NCI-H2029 (cell line): ENCODE measurements at regions not wholly inside any gene's neighbourhood (a gene's known extent, or its start where the extent isn't known, plus 50 kb on each side); places are given as distances from the start of the nearest gene placed in this dataset.

Source experiments
- DNase-seq: peaks from one replicate; lab custom pipeline; 2025; lab: John Stamatoyannopoulos, UW

DNA sequence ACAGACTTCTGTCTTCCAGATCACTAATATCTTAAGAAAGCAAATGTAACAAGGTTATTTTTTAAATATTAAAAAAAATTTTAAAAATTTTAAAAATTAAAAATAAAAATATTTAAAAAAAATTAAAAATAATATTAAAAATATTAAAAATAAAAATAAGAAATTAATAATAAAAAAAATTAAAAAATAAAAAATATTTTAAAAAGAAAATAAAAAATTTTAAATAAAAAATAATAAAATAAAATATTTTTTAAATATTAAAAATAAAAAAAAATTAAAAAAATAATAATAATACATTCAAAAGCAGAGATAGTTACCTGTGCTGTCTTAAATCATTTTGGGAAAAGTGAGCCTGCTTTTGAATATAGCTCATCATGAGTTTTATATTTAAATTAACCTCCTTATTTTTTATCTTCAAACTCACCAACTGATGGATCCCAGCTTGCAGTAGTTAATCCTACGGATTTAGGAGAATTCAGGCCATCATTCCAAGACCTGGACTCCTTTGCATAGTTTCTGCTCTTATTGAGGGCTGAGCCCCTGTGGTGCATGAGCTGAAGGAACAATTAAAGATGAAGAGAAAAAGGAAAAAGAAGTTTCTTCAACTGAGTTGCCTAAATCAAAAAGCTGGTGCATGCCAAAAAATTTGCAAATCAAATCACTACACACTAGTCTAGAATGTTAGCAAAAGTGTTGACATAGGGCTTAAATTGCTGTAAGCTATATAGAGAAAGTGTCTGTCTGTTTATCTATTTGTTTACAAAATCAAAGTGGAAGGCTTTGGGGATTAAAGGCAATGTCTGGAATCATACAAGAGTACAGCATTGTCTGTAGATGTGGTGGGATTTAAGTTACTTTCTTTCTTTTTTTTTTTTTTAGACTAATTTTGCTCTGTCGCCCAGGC, 50.5 kb upstream of the ZNF438 start:
- DNase-seq: no peak

DNA sequence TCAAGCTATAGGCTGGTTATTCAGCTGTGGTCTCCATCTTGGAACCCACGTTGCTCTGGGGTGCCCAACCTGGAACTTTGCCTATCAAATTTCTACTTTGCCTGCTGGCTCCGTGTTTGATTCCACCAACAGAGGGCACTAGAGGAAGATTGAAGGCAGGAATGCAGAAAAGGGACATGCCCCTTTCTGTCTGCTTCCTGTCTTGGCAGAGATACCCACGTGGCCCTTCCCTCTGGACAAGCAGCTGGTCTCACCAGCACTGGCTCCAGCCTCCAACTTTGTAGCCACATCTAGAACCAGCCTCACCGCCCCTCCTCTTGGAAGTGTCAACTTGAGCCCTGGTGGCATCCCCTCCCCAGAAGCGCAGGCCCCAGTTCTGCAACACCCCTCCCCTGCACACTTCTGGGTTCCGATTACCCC, 52.1 kb upstream of the ZNF438 start:
- peak; percentile 58 for DNase-seq

DNA sequence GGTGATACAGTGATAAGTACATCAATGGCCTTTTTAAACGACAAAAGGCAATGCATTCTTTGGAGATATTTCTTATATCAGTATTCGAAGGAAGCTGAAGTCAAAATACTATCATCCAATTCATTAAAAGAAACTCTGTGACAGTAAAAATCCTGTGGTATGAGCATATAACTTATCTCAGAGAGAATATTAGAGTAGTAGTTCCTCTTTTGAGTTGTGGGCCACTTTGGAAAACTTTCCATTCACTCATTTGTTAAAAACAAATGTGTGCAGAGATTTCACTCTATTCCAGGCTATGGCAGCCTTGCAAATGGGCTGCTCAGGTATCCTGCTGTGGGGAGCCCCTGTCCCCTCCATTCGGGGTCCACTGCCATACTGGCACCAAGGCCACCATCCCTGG, 55.3 kb upstream of the ZNF438 start:
- DNase-seq: no peak

DNA sequence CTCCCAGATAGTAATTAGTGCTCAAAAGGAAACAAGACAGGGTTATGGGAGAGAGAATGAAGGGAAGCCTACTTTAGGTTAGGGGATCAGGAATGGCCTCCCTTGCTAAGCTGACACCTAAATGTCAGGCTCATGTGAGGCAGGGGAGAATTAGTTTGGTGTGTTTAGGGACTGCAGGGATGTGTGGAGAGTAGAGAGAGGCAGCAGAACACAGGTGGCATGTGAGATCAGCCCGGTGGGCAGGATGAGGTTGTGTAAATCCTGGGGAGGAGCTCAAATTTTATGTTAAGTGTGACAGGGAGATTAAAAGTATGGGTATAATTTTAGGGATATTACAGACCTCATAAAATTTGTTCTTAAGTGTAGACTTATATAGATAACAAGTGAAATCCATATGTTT, 56.2 kb upstream of the ZNF438 start:
- no peak for DNase-seq

DNA sequence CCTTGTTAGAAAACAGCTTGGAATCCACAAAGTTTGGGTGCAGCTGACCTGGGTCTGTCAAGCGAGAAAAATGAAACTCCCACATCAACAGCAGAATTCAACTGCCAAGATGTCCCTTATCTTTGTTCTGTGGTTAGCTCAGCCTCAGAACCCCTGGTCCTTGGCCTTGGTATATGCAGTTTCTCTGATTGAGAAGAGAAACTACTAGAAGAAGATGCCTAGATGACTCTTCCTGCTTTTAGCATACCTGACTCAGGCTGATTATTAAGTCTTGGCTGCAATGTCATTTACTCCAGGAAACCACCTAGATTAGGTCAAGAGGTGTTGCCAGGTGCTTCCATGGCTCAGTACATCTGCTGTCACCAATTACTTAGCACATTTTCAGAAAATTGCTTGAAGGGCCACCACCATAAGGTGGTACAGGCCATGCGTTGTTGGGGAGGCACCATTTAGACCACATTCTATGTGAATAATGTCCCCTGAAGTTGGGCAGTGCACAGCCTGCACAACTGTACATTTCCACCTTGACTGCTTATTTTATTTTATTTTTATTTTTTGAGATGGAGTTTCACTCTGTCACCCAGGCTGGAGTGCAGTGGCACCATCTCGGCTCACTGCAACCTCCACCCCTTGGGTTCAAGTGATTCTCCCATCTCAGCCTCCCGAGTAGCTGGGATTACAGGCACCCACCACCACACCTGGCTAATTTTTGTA, 59.4 kb upstream of the ZNF438 start:
- no peak for DNase-seq

DNA sequence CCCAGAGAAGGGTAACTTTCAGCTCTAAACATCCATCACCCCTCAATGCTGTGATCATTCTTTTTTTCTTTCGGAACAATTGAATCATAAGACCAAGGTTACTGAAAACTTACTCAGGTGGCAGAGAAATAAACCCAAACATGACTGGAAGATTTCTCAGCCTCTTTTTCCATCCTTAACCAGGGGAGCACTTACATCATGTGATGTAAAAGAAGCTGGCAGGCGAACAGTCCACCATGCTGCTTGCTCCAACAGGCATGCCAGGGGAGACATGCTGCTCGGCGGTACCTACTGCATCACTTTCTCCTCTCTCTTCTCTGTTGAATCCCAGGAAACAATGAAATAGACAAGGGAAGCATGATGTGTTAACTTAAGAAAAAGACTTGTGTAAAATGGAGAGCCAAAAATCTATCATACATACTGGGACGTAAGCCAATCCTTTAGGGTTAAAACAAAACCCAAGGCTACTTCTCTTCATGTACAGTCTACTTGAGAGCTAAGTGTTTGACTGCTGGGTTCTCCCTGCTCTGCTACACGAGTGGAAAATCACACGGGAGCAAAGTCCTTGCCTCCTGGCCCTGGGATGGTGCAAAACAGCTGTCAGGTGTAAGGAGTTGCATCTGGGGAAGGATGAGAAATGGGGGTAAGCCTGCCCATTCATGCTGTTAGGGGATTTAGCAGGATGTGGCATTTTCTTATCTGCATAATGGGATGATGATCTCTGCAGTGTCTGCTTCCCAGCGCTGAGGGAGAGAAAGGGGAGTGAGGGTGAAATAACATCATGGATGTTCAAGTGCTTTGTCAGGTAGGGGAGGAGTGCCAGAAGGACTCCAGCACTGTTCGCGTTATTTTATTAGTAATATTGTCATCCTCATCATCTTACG, 64.3 kb upstream of the ZNF438 start:
- no peak for DNase-seq

DNA sequence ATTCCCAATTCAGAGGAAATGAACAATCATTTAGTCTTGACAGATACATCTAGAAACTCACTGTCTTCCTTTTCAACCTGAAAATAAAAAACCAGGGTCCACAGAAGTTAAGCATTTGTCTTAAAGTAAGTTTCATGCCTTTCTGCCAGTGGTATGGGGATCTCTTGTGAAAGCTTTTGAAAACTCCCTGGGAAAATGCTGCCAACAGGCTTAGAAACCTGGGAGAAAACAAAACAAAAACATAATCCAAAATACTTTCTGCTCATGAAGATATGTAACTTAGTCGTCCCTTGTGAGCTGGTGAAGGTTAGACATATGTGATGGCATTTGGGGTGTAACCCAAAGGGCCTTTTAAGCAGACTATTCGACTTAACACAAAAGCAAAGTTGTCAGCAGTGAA, 66.4 kb upstream of the ZNF438 start:
- no peak for DNase-seq

DNA sequence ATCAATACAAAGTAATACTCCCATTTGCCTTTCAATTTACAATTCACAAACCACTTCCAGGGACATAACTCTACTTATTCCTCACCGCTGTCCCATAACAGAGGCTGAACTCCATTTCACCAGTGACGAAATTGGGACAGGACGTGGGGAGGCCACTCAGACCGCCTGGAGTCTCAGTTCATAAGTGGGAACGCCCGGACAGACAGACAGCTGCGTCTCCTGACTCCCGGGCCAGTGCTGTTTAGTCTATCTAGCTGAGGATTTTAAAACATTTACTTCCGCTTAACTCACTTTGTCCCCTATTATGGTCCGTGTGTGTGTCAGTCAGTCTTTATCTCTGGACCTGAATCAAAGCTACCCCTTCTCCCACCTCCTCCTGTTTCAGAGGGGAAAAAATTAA, 67.4 kb upstream of the ZNF438 start:
- no peak for DNase-seq

DNA sequence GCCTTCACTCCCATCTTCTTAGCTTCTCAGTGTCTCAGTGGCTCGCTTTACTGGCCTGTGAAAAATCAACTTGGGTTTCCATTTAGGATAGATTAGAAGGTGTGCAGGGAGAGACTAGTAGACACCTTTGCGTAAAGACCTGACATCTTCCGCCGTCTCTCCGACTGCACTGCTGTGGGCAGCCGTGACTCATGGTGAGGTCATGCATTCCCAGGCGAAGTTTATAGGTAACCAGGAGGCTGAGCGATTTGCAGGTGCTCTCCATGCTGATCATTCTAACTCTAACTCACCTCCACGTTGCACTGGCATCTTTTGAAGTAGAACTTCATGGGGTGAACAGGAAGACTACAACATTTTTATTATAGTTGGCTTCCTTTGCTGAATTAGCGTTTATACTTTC, 68.0 kb upstream of the ZNF438 start:
- no peak for DNase-seq

DNA sequence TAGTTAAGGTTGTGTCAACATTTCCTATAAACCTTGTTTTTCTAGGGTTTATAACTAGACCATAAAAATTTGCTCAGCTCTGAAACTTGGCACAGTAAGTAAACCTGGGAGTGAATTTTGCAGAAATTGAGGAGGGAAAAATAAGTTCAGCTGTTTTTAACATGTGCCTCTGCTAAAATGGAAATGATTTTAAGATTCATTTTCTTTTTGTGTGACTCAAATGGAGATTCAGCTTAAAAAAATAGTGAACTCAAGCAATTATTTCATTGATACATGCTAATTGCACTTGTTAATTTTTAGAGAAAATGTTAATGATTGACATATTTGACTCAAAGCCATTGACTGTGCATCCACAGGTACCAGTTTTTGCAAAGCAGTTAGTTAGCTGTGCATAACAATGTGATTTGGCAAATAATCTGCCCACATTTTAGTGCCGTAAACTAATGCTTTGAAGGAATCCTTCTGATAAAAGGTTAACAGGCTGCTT, 68.5 kb upstream of the ZNF438 start:
- DNase-seq: no peak

DNA sequence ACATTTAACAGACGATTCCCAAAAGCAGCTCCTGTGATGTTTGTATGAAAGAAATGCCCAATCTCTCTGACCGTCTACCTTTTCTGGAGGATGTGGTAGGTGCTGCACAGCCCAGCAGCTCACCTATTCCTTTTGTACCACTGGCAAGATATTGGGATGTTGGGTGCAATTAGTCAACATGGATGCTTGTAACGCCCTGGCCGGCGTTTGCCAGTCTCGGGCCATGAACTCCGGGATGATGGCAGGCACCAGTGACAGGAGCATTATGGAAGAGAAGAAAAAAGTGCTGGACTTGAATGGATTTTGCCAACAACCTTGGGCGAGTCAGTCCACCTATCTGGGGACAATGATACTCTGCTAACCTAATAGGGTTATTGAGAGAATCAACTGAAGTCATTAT, 69.0 kb upstream of the ZNF438 start:
- no peak for DNase-seq

DNA sequence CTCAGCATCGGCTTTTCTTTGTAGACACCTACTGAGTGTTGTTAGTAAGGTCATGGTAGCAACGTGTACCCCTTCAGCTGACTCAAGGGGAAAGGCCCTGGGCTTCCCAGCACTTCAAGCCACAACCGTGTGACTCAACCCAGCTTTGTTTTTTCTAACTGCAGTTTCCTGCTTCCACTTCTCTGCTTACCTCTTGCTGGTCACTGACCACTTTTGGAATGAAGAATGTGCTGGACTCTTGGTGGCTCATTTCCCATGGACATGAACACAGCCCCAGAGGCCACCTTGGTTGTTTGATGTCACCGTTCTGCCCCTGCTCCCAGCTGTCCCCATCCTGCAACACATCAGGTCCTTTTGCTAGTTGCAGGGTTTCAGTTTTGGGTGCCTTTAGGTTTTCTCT, 69.5 kb upstream of the ZNF438 start:
- no peak for DNase-seq

DNA sequence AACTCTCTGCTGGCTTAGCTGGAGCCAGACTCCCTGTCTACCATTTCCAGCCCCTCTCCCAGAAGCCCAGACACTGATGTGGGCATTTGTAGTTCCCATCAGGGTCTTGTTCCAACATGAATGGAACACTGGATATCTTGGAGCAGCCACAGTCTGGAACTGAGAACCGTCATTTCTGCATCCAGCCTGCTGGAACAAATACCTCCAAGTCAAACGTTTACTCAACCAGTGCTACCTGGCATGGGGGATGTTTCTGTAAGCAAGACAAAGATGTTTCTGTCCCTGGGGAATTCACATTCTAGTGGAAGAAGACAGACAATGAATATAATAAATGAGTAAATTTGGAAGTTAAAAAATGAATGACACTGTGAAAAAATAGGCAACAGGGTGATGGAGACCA, 70.8 kb upstream of the ZNF438 start:
- no peak for DNase-seq

DNA sequence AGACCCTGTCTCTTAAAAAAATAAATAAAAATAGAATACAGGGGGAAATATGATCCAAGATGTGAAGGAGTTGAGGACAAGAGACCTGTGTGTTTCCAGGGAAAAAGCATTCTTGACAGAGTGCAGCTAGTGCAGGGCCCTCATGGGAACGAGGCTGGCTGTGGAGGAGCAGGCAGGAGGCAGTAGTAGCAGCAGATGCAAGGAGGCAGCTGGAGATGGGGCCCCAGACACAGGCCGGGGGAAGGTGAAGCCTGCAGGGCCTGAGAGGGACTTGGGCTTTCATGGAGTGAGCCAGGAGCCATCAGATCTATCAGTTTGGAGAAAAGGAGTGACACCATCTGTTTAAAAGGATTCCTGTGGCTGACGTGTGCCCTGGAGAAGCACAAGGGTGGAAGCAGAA, 71.4 kb upstream of the ZNF438 start:
- DNase-seq: no peak

DNA sequence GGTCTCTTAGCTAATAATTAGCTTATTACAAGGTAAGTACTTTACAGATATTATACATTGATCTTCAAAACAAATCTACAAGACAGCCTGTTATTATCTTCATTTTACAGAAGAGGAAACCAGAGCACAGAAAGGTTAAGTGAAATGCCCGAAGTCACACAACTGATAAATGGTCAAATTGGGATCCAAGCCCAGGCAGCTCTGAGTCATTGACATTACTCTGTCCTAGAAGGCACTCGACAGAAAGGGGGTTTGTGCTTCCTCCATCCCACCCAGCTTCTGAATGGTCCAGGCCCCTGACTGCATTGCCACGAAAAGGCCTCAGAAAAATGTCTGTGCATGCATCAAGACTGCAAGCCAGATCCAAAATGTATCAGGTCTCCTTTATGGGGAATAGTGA, 81.3 kb upstream of the ZNF438 start:
- DNase-seq: no peak

DNA sequence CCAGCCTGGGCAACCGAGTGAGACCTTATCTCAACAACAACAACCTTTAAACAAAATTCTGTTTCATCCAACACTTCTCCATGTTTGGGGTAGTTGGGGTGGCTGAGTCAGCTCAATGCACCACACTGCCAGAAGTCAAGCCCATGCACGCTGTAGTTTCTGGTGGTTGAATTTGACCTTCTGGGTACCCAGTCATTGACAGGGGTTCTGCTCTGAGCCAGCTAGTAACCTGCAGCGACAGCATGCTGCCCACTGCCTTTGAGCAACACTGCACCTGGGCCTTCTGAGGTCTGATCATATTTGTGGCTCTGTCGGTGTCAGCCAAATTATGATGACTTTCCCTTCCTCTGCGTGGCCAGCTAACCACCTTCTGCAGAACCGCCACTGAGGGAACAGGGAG, 84.6 kb upstream of the ZNF438 start:
- no peak for DNase-seq

DNA sequence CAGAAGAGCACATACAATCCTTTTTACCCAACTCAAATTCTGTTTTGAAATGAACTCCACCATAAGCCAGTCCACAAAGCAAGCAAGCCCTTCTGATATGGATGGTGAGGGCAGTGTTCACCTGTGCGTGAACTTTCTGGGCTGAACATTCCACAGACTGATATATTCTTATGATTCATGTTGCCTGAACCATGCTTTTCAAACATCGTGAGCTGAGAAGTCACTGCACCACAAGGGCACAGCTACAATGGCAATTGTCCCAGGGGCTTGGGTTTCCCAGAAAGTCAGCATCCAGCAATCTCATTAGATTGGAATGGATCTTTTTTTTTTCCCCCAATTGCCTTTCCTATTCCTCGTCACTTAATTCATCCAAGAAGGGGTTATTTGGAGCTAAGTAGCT, 86.9 kb upstream of the ZNF438 start:
- no peak for DNase-seq

DNA sequence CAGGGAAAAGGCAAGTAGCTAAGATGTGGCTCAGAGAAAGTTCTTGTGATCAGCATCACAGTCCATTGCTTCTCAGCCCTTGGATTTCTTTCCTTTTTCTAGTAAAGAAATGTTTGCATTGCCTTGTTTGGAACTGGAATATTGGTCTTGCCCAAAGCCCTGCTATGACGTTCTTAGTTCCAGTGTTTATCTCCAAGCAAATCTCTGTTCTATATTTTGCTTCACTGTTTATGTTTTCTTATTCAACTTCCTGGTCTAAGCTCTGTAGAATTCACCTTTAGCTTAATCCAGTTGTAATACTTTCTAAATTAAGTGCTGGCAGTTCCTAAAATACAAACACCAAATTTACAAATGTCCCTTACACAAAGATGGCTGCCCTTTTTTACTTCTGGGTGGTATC, 88.7 kb upstream of the ZNF438 start:
- DNase-seq: no peak

DNA sequence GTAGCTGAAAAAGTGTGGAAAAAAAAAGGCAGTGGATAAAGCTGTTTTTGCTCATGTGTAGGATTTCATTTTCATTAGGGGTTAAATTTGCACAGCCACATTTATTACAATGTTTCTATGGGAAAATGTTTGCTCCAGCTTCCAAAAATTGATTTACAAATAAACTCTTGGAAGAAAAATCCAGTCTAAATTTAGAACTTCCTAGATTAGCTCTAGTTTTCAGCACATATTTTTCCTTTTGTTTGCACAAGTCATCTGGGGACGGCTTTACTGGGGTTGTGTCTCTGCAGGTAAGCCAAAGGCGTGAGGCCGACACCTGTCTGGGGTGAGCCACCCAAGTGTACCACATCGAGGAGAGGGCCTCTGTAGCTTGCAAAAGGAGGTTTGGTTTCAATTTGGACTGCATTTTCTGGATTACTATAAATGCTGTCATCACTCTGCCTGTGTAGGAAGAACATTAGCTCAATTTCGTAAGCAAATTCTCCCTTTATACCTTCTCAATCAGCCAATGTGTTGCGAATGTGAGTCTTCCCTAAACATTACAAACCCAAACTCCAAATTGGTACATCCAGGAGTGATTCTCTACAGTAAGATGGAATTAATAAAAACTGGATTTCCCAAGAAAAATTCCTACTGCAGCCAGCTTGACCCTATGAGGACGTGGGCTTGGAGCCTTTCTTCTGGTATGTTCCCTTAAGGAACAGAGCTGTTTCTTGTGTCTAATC, 89.5 kb upstream of the ZNF438 start:
- DNase-seq: no peak

DNA sequence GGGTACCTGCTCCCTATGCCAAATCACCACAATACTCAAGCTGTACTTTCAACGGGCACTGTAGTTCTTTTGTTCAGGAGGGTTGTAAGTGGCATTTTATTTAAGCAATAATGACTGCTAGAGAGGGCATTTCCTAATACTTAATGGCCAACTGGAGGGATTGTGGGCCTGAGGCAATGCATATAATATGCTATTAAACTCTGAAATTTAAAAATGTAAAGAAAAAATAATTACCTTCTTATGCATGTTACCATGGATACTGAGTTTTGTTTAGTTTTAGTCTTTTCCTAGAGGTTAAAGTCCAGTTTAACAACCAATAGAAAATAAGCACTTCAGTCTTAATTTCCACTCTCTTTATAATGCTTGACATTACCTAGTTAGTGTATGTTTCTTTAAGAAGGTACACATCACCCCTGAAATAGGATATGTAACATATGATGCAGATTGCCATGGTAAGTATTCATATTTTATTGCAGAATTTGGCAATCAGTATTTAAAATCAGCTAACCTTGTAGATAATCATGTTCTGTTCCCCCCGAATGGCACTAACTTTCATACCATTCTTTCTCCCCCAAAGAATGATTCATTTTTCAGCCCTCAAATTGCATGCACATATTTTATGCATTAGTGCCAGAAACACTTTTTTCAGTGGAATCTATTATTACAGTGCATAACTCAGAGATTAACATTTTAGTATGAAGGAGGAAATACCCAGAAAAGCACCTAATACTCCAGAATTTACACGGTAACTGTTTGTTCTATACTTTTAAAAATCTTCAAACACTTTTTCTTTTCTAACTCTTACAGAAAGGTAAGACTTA, 90.3 kb upstream of the ZNF438 start:
- no peak for DNase-seq

DNA sequence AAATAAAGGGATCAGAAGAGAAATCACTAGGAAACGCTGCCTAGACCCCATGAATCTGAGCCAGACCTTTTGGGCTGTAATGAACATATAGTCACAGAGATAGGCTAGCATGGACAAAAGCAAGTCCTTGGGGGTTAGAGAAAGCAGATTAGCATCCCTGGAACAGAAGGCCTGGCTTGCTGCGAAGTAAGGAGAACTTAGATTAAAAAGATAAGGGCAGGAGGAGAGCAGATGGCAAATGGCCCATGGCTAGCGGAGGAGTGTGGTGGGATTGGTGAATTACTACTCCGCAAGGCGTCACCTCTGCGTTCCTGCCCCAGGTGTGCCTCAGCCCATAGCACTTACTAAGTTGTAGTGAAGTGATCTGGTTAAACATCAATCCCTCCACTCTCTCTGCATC, 92.3 kb upstream of the ZNF438 start:
- DNase-seq: no peak
